ENCODE measurements at regions not wholly inside any gene's neighbourhood (a gene's known extent, or its start where the extent isn't known, plus 50 kb on each side); places are given as distances from the start of the nearest gene placed in this dataset.
"Not testable (repeated sequence)": the region's sequence is repeated elsewhere in the genome, so short reads cannot be mapped to it uniquely, and the experiment has no call there.

DNA sequence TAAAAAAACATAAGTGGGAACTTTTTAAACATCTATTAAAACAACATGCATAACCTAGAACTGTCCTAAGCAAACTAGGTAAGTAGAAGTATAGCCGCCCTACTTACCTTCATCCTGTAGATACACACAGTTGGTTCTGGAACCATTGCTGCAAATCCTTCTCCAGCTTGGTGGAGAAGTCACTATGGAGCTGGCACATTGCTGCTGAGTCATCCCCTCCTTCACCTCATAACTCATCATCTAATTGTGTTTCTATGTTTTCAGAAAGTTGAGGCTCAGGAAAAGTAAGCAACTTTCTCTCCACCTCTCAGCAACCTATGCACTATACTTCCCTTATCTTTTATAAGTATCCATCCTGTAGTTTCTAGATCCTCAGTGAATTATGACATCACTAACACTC, 269.8 kb upstream of the MMADHC start:
- H3K9me3 ChIP-seq (ENCODE audit: control insufficient read depth, insufficient read depth, low read depth, low read length) = no peaks in the 10 kb centered on the region
- POLR2A ChIA-PET = no interaction called here
- H3K4me1 ChIP-seq (ENCODE audit: control insufficient read depth, insufficient read depth, low read length) = no peaks in the 10 kb centered on the region; the same call in 1 of the 2 replicates
- H3K36me3 ChIP-seq (ENCODE audit: control insufficient read depth, insufficient read depth, low read length) = no peaks in the 10 kb centered on the region
- no peak overlapping the region for H3K4me3 ChIP-seq (ENCODE audit: low read depth in 2 of 2, low read length in 2 of 2)
- no TSS peak for BruUV-seq (replicated peaks)
- intact Hi-C loops (cut with micrococcal nuclease; ENCODE audit: unreplicated experiment) (no loop called here), in situ Hi-C loops (cut with HindIII; ENCODE audit: low pct_unique_long_range_greater_than_20kb, low sequenced_read_pairs) (no loop called here)
- no peaks in the 10 kb centered on the region for H3K27me3 ChIP-seq (ENCODE audit: control insufficient read depth, insufficient read depth, low read length)
- H3K27ac ChIP-seq (ENCODE audit: low read length) = no peak overlapping the region
- TF ChIP-seq CTCF (IDR thresholded peaks at IDR 0.05) (no peak), SIN3A (IDR thresholded peaks at IDR 0.05; ENCODE audit: borderline replicate concordance, insufficient read depth, low read depth, low read length) (no peak), POLR2AphosphoS5 (IDR thresholded peaks at IDR 0.05; ENCODE audit: low read depth, low read length) (no peak), TCF7L2 (IDR thresholded peaks at IDR 0.05; ENCODE audit: low read depth, low read length) (no peak), REST (IDR thresholded peaks at IDR 0.05; ENCODE audit: insufficient read depth in 1 of 2, low read depth in 2 of 2, low read length in 1 of 2) (no peak)
- CTCF ChIA-PET = no interaction called here
- DNase-seq (ENCODE audit: low read depth, low spot score) (no peak), ATAC-seq (no peak)

DNA sequence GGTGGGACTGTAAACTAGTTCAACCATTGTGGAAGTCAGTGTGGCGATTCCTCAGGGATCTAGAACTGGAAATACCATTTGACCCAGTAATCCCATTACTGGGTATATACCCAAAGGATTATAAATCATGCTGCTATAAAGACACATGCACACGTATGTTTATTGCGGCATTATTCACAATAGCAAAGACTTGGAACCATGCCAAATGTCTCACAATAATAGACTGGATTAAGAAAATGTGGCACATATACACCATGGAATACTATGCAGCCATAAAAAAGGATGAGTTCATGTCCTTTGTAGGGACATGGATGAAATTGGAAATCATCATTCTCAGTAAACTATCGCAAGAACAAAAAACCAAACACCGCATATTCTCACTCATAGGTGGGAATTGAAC, 268.3 kb upstream of the MMADHC start:
- ATAC-seq; intact Hi-C loops (cut with micrococcal nuclease; ENCODE audit: unreplicated experiment); CTCF ChIA-PET; BruUV-seq (replicated peaks); POLR2A ChIA-PET; H3K4me3 ChIP-seq (ENCODE audit: low read depth in 2 of 2, low read length in 2 of 2); DNase-seq (ENCODE audit: low read depth, low spot score); in situ Hi-C loops (cut with HindIII; ENCODE audit: low pct_unique_long_range_greater_than_20kb, low sequenced_read_pairs); H3K9me3 ChIP-seq (ENCODE audit: control insufficient read depth, insufficient read depth, low read depth, low read length); H3K27me3 ChIP-seq (ENCODE audit: control insufficient read depth, insufficient read depth, low read length); H3K27ac ChIP-seq (ENCODE audit: low read length); H3K4me1 ChIP-seq (ENCODE audit: control insufficient read depth, insufficient read depth, low read length); H3K36me3 ChIP-seq (ENCODE audit: control insufficient read depth, insufficient read depth, low read length): not testable (repeated sequence)

- DNase-seq (ENCODE audit: low read depth, low spot score) (no peak), ATAC-seq (no peak)
- Histone ChIP-seq H3K4me3 (ENCODE audit: low read depth in 2 of 2, low read length in 2 of 2) (no peak overlapping the region), H3K27ac (ENCODE audit: low read length) (no peak overlapping the region), H3K27me3 (ENCODE audit: control insufficient read depth, insufficient read depth, low read length) (no peaks in the 10 kb centered on the region), H3K4me1 (ENCODE audit: control insufficient read depth, insufficient read depth, low read length) (no peaks in the 10 kb centered on the region), H3K36me3 (ENCODE audit: control insufficient read depth, insufficient read depth, low read length) (no peaks in the 10 kb centered on the region), H3K9me3 (ENCODE audit: control insufficient read depth, insufficient read depth, low read depth, low read length) (no peaks in the 10 kb centered on the region)
- POLR2A ChIA-PET = no interaction called here
- CTCF ChIA-PET = no interaction called here
- intact Hi-C loops (cut with micrococcal nuclease; ENCODE audit: unreplicated experiment) (loop anchor here (1.0 kb wide), 1 partner anchor 12 kb away; no protein-coding TSS in a partner anchor), in situ Hi-C loops (cut with HindIII; ENCODE audit: low pct_unique_long_range_greater_than_20kb, low sequenced_read_pairs) (no loop called here)
- BruUV-seq (replicated peaks) = no TSS peak
- no peak for TF ChIP-seq POLR2AphosphoS5 (IDR thresholded peaks at IDR 0.05; ENCODE audit: low read depth, low read length)
- TF ChIP-seq CTCF (IDR thresholded peaks at IDR 0.05) = no peak
- no peak for TF ChIP-seq REST (IDR thresholded peaks at IDR 0.05; ENCODE audit: insufficient read depth in 1 of 2, low read depth in 2 of 2, low read length in 1 of 2)
- no peak for TF ChIP-seq SIN3A (IDR thresholded peaks at IDR 0.05; ENCODE audit: borderline replicate concordance, insufficient read depth, low read depth, low read length)
- no peak for TF ChIP-seq TCF7L2 (IDR thresholded peaks at IDR 0.05; ENCODE audit: low read depth, low read length)
These were observed 262.0 kb upstream of the MMADHC start for GRCh38 chr2:149849591-149849990.
